ENCODE measurements at regions not wholly inside any gene's neighbourhood (a gene's known extent, or its start where the extent isn't known, plus 50 kb on each side); places are given as distances from the start of the nearest gene placed in this dataset.
A peak's percentile ranks its signal among the peaks of the same experiment; 100 is the strongest.

DNA sequence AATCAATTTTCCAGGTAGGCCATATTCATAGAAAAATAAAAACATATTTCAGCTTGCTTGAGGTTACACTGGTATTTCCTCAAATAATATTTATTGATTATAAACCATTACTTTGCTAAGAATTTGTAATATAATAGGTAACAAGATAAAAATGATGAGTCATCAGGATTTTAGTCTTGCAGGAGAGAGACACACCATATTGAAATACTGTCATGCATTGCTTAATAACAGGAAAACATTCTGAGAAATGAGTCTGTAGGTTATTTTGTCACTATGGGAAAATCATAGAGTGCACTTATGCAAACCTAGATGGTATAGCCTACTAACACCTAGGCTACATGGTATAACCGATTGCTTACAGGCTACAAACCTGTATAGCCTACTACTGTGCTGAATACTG, 990.5 kb downstream of the OTOL1 start:
- H3K9ac ChIP-seq (ENCODE audit: low read length) = no peak overlapping the region
- no peak overlapping the region for H3K56ac ChIP-seq (ENCODE audit: low read length)
- H3K4me2 ChIP-seq (ENCODE audit: low read length) = no peak overlapping the region
- no peak for DNase-seq
- H3K27me3 ChIP-seq (ENCODE audit: insufficient read depth, low read length, poor library complexity) = no peaks in the 10 kb centered on the region
- no peaks in the 10 kb centered on the region for H3K4me1 ChIP-seq (ENCODE audit: control insufficient read depth, low read depth, low read length)
- H4K8ac ChIP-seq (ENCODE audit: low read depth, low read length) = no peak overlapping the region
- H2BK120ac ChIP-seq (ENCODE audit: low read depth, low read length) = no peak overlapping the region
- H2BK5ac ChIP-seq (ENCODE audit: low read length) = no peak overlapping the region
- no peak overlapping the region for H3K4ac ChIP-seq (ENCODE audit: low read depth, low read length)
- no peak overlapping the region for H3K4me3 ChIP-seq (ENCODE audit: low read length)
- H3K79me1 ChIP-seq (ENCODE audit: low read length) = no peaks in the 10 kb centered on the region
- H3K18ac ChIP-seq (ENCODE audit: low read length) = no peak overlapping the region
- no peak overlapping the region for H2BK15ac ChIP-seq (replicated peaks; ENCODE audit: low read depth)
- H3K23ac ChIP-seq (ENCODE audit: low read length) = no peak overlapping the region
- H3K27ac ChIP-seq (ENCODE audit: low read depth, low read length) = no peak overlapping the region
- H3K79me2 ChIP-seq (ENCODE audit: control insufficient read depth, insufficient read depth, low read length) = no peaks in the 10 kb centered on the region
- no peaks in the 10 kb centered on the region for H3K36me3 ChIP-seq (ENCODE audit: control insufficient read depth, insufficient read depth, low read length)
- no CpG with 5 or more reads among the region's 1 CpG for WGBS (ENCODE audit: extremely low coverage, insufficient coverage, low lambda C conversion rate)
- H4K5ac ChIP-seq (ENCODE audit: low read length) = no peak overlapping the region
- H2AK5ac ChIP-seq (ENCODE audit: low read length) = no peak overlapping the region

DNA sequence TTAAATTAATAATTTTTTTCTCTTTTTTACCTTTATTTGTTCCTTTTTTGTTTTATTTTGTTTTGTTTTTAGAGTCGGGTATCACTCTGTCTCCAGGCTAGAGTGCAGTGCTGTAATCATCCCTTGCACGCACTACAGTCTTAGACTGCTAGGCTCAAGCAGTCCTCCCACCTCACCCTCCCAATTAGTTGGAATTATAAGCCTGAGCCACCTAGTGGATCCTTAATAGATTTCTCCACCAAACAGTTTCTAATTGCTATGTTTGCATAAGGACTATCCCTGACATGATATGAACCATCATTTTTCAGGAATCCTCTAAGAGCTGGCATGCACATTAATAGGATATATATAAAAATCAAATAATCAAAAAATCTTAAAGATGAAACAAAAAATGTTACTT, 993.2 kb downstream of the OTOL1 start:
- Histone ChIP-seq H2BK15ac (replicated peaks; ENCODE audit: low read depth) (no peak overlapping the region), H3K27me3 (ENCODE audit: insufficient read depth, low read length, poor library complexity) (no peaks in the 10 kb centered on the region), H3K79me2 (ENCODE audit: control insufficient read depth, insufficient read depth, low read length) (no peaks in the 10 kb centered on the region), H3K9ac (ENCODE audit: low read length) (no peak overlapping the region), H3K18ac (ENCODE audit: low read length) (no peak overlapping the region), H3K4ac (ENCODE audit: low read depth, low read length) (no peak overlapping the region), H2AK5ac (ENCODE audit: low read length) (no peak overlapping the region), H2BK5ac (ENCODE audit: low read length) (no peak overlapping the region), H3K79me1 (ENCODE audit: low read length) (no peaks in the 10 kb centered on the region), H2BK120ac (ENCODE audit: low read depth, low read length) (no peak overlapping the region), H3K4me1 (ENCODE audit: control insufficient read depth, low read depth, low read length) (no peaks in the 10 kb centered on the region), H4K5ac (ENCODE audit: low read length) (no peak overlapping the region), H3K36me3 (ENCODE audit: control insufficient read depth, insufficient read depth, low read length) (no peaks in the 10 kb centered on the region), H3K56ac (ENCODE audit: low read length) (no peak overlapping the region), H4K8ac (ENCODE audit: low read depth, low read length) (no peak overlapping the region), H3K4me3 (ENCODE audit: low read length) (no peak overlapping the region), H3K4me2 (ENCODE audit: low read length) (no peak overlapping the region), H3K27ac (ENCODE audit: low read depth, low read length) (no peak overlapping the region), H3K23ac (ENCODE audit: low read length) (no peak overlapping the region)
- no CpG with 5 or more reads among the region's 2 CpGs for WGBS (ENCODE audit: extremely low coverage, insufficient coverage, low lambda C conversion rate)
- DNase-seq = peak; percentile 37

- Histone ChIP-seq H3K36me3 (ENCODE audit: control insufficient read depth, insufficient read depth, low read length) (no peaks in the 10 kb centered on the region), H2BK120ac (ENCODE audit: low read depth, low read length) (no peak overlapping the region), H3K4me1 (ENCODE audit: control insufficient read depth, low read depth, low read length) (no peaks in the 10 kb centered on the region), H2BK5ac (ENCODE audit: low read length) (no peak overlapping the region), H3K27ac (ENCODE audit: low read depth, low read length) (no peak overlapping the region), H3K56ac (ENCODE audit: low read length) (no peak overlapping the region), H3K79me1 (ENCODE audit: low read length) (no peaks in the 10 kb centered on the region), H4K8ac (ENCODE audit: low read depth, low read length) (no peak overlapping the region), H3K9ac (ENCODE audit: low read length) (no peak overlapping the region), H3K4me2 (ENCODE audit: low read length) (no peak overlapping the region), H3K79me2 (ENCODE audit: control insufficient read depth, insufficient read depth, low read length) (no peaks in the 10 kb centered on the region), H2BK15ac (replicated peaks; ENCODE audit: low read depth) (no peak overlapping the region), H4K5ac (ENCODE audit: low read length) (no peak overlapping the region), H3K4ac (ENCODE audit: low read depth, low read length) (no peak overlapping the region), H3K18ac (ENCODE audit: low read length) (no peak overlapping the region), H2AK5ac (ENCODE audit: low read length) (no peak overlapping the region), H3K27me3 (ENCODE audit: insufficient read depth, low read length, poor library complexity) (no peaks in the 10 kb centered on the region), H3K23ac (ENCODE audit: low read length) (no peak overlapping the region), H3K4me3 (ENCODE audit: low read length) (no peak overlapping the region)
- WGBS (ENCODE audit: extremely low coverage, insufficient coverage, low lambda C conversion rate) = no CpG with 5 or more reads among the region's 1 CpG
- DNase-seq = no peak
Measured at GRCh38 chr3:162491952-162492351, 995.3 kb downstream of the OTOL1 start.

GRCh38 chr3:162492446-162493081, 996.0 kb downstream of the OTOL1 start:
- Histone ChIP-seq H3K27ac (ENCODE audit: low read depth, low read length) (no peak overlapping the region), H3K4me2 (ENCODE audit: low read length) (no peak overlapping the region), H3K4ac (ENCODE audit: low read depth, low read length) (no peak overlapping the region), H4K8ac (ENCODE audit: low read depth, low read length) (no peak overlapping the region), H3K79me2 (ENCODE audit: control insufficient read depth, insufficient read depth, low read length) (no peaks in the 10 kb centered on the region), H3K9ac (ENCODE audit: low read length) (no peak overlapping the region), H3K27me3 (ENCODE audit: insufficient read depth, low read length, poor library complexity) (no peaks in the 10 kb centered on the region), H3K23ac (ENCODE audit: low read length) (no peak overlapping the region), H3K4me1 (ENCODE audit: control insufficient read depth, low read depth, low read length) (no peaks in the 10 kb centered on the region), H3K79me1 (ENCODE audit: low read length) (no peaks in the 10 kb centered on the region), H4K5ac (ENCODE audit: low read length) (no peak overlapping the region), H3K4me3 (ENCODE audit: low read length) (no peak overlapping the region), H2AK5ac (ENCODE audit: low read length) (no peak overlapping the region), H2BK15ac (replicated peaks; ENCODE audit: low read depth) (no peak overlapping the region), H2BK120ac (ENCODE audit: low read depth, low read length) (no peak overlapping the region), H3K36me3 (ENCODE audit: control insufficient read depth, insufficient read depth, low read length) (no peaks in the 10 kb centered on the region), H2BK5ac (ENCODE audit: low read length) (no peak overlapping the region), H3K56ac (ENCODE audit: low read length) (no peak overlapping the region), H3K18ac (ENCODE audit: low read length) (no peak overlapping the region)
- no peak for DNase-seq
- no CpG with 5 or more reads among the region's 4 CpGs for WGBS (ENCODE audit: extremely low coverage, insufficient coverage, low lambda C conversion rate)

- Histone ChIP-seq H2BK15ac (replicated peaks; ENCODE audit: low read depth) (no peak overlapping the region), H3K79me2 (ENCODE audit: control insufficient read depth, insufficient read depth, low read length) (no peaks in the 10 kb centered on the region), H3K56ac (ENCODE audit: low read length) (no peak overlapping the region), H3K79me1 (ENCODE audit: low read length) (no peaks in the 10 kb centered on the region), H3K4me1 (ENCODE audit: control insufficient read depth, low read depth, low read length) (no peaks in the 10 kb centered on the region), H3K23ac (ENCODE audit: low read length) (no peak overlapping the region), H3K4ac (ENCODE audit: low read depth, low read length) (no peak overlapping the region), H3K4me2 (ENCODE audit: low read length) (no peak overlapping the region), H3K18ac (ENCODE audit: low read length) (no peak overlapping the region), H4K5ac (ENCODE audit: low read length) (no peak overlapping the region), H2BK5ac (ENCODE audit: low read length) (no peak overlapping the region), H3K4me3 (ENCODE audit: low read length) (no peak overlapping the region), H2BK120ac (ENCODE audit: low read depth, low read length) (no peak overlapping the region), H3K27ac (ENCODE audit: low read depth, low read length) (no peak overlapping the region), H3K9ac (ENCODE audit: low read length) (no peak overlapping the region), H3K36me3 (ENCODE audit: control insufficient read depth, insufficient read depth, low read length) (no peaks in the 10 kb centered on the region), H4K8ac (ENCODE audit: low read depth, low read length) (no peak overlapping the region), H3K27me3 (ENCODE audit: insufficient read depth, low read length, poor library complexity) (no peaks in the 10 kb centered on the region), H2AK5ac (ENCODE audit: low read length) (no peak overlapping the region)
- DNase-seq = no peak
- no CpG with 5 or more reads among the region's 2 CpGs for WGBS (ENCODE audit: extremely low coverage, insufficient coverage, low lambda C conversion rate)
Measured at GRCh38 chr3:162498626-162499025, 1002.0 kb downstream of the OTOL1 start.

GRCh38 chr3:162507397-162507796, 1010.8 kb downstream of the OTOL1 start:
- no peak overlapping the region for H4K5ac ChIP-seq (ENCODE audit: low read length)
- no peaks in the 10 kb centered on the region for H3K36me3 ChIP-seq (ENCODE audit: control insufficient read depth, insufficient read depth, low read length)
- WGBS (ENCODE audit: extremely low coverage, insufficient coverage, low lambda C conversion rate) = no CpG with 5 or more reads among the region's 1 CpG
- no peak overlapping the region for H2BK5ac ChIP-seq (ENCODE audit: low read length)
- H3K56ac ChIP-seq (ENCODE audit: low read length) = no peak overlapping the region
- H3K27me3 ChIP-seq (ENCODE audit: insufficient read depth, low read length, poor library complexity) = no peaks in the 10 kb centered on the region
- H3K4me1 ChIP-seq (ENCODE audit: control insufficient read depth, low read depth, low read length) = no peaks in the 10 kb centered on the region
- no peak overlapping the region for H2AK5ac ChIP-seq (ENCODE audit: low read length)
- H3K79me1 ChIP-seq (ENCODE audit: low read length) = no peaks in the 10 kb centered on the region
- no peak overlapping the region for H3K4me2 ChIP-seq (ENCODE audit: low read length)
- no peak overlapping the region for H3K23ac ChIP-seq (ENCODE audit: low read length)
- H3K18ac ChIP-seq (ENCODE audit: low read length) = no peak overlapping the region
- no peak overlapping the region for H3K4ac ChIP-seq (ENCODE audit: low read depth, low read length)
- H3K27ac ChIP-seq (ENCODE audit: low read depth, low read length) = no peak overlapping the region
- H3K9ac ChIP-seq (ENCODE audit: low read length) = no peak overlapping the region
- H2BK120ac ChIP-seq (ENCODE audit: low read depth, low read length) = no peak overlapping the region
- no peaks in the 10 kb centered on the region for H3K79me2 ChIP-seq (ENCODE audit: control insufficient read depth, insufficient read depth, low read length)
- H2BK15ac ChIP-seq (replicated peaks; ENCODE audit: low read depth) = no peak overlapping the region
- no peak for DNase-seq
- H4K8ac ChIP-seq (ENCODE audit: low read depth, low read length) = no peak overlapping the region
- H3K4me3 ChIP-seq (ENCODE audit: low read length) = no peak overlapping the region
